Spinal cord (tissue), 9 donors: ENCODE measurements at regions not wholly inside any gene's neighbourhood (a gene's known extent, or its start where the extent isn't known, plus 50 kb on each side); places are given as distances from the start of the nearest gene placed in this dataset.
"Not testable (repeated sequence)": the region's sequence is repeated elsewhere in the genome, so short reads cannot be mapped to it uniquely, and the experiment has no call there.

Experiments used
- DNase-seq, 6 donors: peaks; one replicate each; pipeline versions ENCODE4 v3.0.0 to v3.0.0-alpha.2; 2013 to 2015; ENCODE audit warnings: low spot score in 6 of 6, low read depth in 4 of 6
- H3K27ac ChIP-seq: one replicate; pipeline ENCODE4 v1.5.1; 2013; ENCODE audit warnings: low read depth, low read length, control low read depth
- H3K27me3 ChIP-seq: one replicate; pipeline ENCODE4 v1.6.1; 2013; ENCODE audit warnings: low read length; ENCODE audit not compliant: control insufficient read depth, insufficient read depth
- H3K36me3 ChIP-seq: one replicate; pipeline ENCODE4 v1.6.1; 2013; ENCODE audit warnings: low read length; ENCODE audit not compliant: control insufficient read depth, insufficient read depth
- H3K4me1 ChIP-seq: one replicate; pipeline ENCODE4 v1.6.1; 2013; ENCODE audit warnings: low read length; ENCODE audit not compliant: control insufficient read depth, insufficient read depth
- H3K4me3 ChIP-seq: one replicate; pipeline ENCODE4 v1.5.1; 2013; ENCODE audit warnings: low read depth, low read length, control low read depth
- H3K9me3 ChIP-seq: one replicate; pipeline ENCODE4 v1.6.1; 2013; ENCODE audit warnings: low read length; ENCODE audit not compliant: control insufficient read depth, insufficient read depth
- WGBS: methylation state at CpG from one replicate; pipeline ENCODE4 v1.1.5; 2013; ENCODE audit warnings: missing lambda C conversion rate; ENCODE audit not compliant: insufficient coverage; 5-methylcytosine and 5-hydroxymethylcytosine counted together
- donor health status: healthy.

DNA sequence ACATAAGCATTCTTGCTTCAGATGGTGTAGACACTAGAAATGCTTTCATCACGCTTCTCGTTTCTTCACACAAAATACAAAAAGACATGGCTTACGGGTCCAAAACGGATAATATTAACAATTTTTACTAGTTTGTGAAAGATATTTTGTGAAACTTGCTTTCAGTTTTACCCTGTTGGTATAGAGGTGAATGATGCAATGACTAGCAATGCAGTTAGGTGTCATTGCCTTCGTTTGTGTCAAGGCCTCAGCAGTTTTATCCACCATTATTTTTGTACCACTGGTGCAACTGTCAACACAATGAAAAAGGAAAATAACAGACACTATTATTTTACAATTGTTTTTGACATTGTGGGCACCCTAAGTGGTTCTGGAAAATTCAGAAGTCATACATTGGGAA lies 323.0 kb downstream of the FLRT2 start:
- no peak overlapping the region for H3K4me3 ChIP-seq
- H3K4me1 ChIP-seq, result no peaks in the 10 kb centered on the region
- no peak overlapping the region for H3K27ac ChIP-seq
- H3K27me3 ChIP-seq, result no peaks in the 10 kb centered on the region
- no peak for DNase-seq
- no CpG with 5 or more reads among the region's 5 CpGs for WGBS
- no peaks in the 10 kb centered on the region for H3K9me3 ChIP-seq
- H3K36me3 ChIP-seq, result no peaks in the 10 kb centered on the region

GRCh38 chr14:85852123-85852522 lies 322.2 kb downstream of the FLRT2 start:
- not testable (repeated sequence) for DNase-seq, H3K36me3 ChIP-seq, H3K4me3 ChIP-seq, H3K27me3 ChIP-seq, H3K9me3 ChIP-seq, H3K4me1 ChIP-seq, H3K27ac ChIP-seq
- WGBS, result no CpG with 5 or more reads among the region's 4 CpGs

DNA sequence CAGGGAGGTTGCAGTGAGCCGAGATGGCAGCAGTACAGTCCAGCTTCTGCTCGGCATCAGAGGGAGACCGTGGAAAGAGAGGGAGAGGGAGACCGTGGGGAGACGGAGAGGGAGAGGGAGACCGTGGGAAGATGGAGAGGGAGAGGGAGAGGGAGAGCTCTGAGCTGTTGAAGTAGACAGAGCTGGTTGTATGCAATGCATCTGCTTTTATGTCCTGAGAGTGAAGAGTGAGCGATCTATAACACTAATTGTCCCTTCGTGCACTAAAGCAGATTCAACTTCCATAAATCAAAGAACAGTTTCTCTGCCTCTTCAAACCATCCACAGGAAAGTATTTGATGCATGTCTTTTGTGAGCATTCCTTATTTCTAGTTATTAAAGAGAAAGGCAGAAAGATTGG lies 300.6 kb downstream of the FLRT2 start:
- not testable (repeated sequence) for H3K36me3 ChIP-seq, H3K4me3 ChIP-seq, H3K4me1 ChIP-seq, DNase-seq, H3K9me3 ChIP-seq, H3K27ac ChIP-seq, H3K27me3 ChIP-seq
- WGBS, result 86% methylated on average over 6 of the region's 8 CpGs

- H3K27ac ChIP-seq, H3K4me3 ChIP-seq, H3K9me3 ChIP-seq, H3K4me1 ChIP-seq, DNase-seq, H3K36me3 ChIP-seq, H3K27me3 ChIP-seq: not testable (repeated sequence)
- WGBS, result 88% methylated on average over 4 of the region's 25 CpGs
Observed at GRCh38 chr14:85829601-85830000, 299.7 kb downstream of the FLRT2 start.

GRCh38 chr14:85824526-85824925 lies 294.6 kb downstream of the FLRT2 start:
- WGBS, result no CpG with 5 or more reads among the region's 1 CpG
- no peak overlapping the region for H3K27ac ChIP-seq
- H3K27me3 ChIP-seq, result no peaks in the 10 kb centered on the region
- no peaks in the 10 kb centered on the region for H3K36me3 ChIP-seq
- H3K4me3 ChIP-seq, result no peak overlapping the region
- no peaks in the 10 kb centered on the region for H3K4me1 ChIP-seq
- no peak for DNase-seq
- no peaks in the 10 kb centered on the region for H3K9me3 ChIP-seq

GRCh38 chr14:85822236-85822635 lies 292.3 kb downstream of the FLRT2 start:
- H3K27me3 ChIP-seq, result no peaks in the 10 kb centered on the region
- no peak for DNase-seq
- H3K36me3 ChIP-seq, result no peaks in the 10 kb centered on the region
- no peak overlapping the region for H3K4me3 ChIP-seq
- 80% methylated on average over 1 of the region's 3 CpGs for whole genome bisulfite sequencing
- no peaks in the 10 kb centered on the region for H3K9me3 ChIP-seq
- H3K4me1 ChIP-seq, result no peaks in the 10 kb centered on the region
- no peak overlapping the region for H3K27ac ChIP-seq

GRCh38 chr14:85817430-85817829 lies 287.5 kb downstream of the FLRT2 start:
- Histone ChIP-seq H3K9me3 (no peaks in the 10 kb centered on the region), H3K27me3 (no peaks in the 10 kb centered on the region), H3K4me3 (no peak overlapping the region), H3K36me3 (no peaks in the 10 kb centered on the region), H3K4me1 (no peaks in the 10 kb centered on the region), H3K27ac (no peak overlapping the region)
- 100% methylated on average over 1 of the region's 1 CpG for WGBS
- no peak for DNase-seq

- no peak for DNase-seq
- Histone ChIP-seq H3K9me3 (no peaks in the 10 kb centered on the region), H3K27me3 (no peaks in the 10 kb centered on the region), H3K36me3 (no peaks in the 10 kb centered on the region), H3K4me3 (no peak overlapping the region), H3K4me1 (no peaks in the 10 kb centered on the region), H3K27ac (no peak overlapping the region)
- no CpG with 5 or more reads among the region's 2 CpGs for WGBS
Observed at GRCh38 chr14:85813040-85813439, 283.1 kb downstream of the FLRT2 start.

GRCh38 chr14:85811340-85811739 lies 281.4 kb downstream of the FLRT2 start:
- Histone ChIP-seq H3K4me3 (no peak overlapping the region), H3K4me1 (no peaks in the 10 kb centered on the region), H3K9me3 (no peaks in the 10 kb centered on the region), H3K27me3 (no peaks in the 10 kb centered on the region), H3K36me3 (no peaks in the 10 kb centered on the region), H3K27ac (no peak overlapping the region)
- WGBS, result 44% methylated on average over 1 of the region's 1 CpG
- DNase-seq, result no peak

DNA sequence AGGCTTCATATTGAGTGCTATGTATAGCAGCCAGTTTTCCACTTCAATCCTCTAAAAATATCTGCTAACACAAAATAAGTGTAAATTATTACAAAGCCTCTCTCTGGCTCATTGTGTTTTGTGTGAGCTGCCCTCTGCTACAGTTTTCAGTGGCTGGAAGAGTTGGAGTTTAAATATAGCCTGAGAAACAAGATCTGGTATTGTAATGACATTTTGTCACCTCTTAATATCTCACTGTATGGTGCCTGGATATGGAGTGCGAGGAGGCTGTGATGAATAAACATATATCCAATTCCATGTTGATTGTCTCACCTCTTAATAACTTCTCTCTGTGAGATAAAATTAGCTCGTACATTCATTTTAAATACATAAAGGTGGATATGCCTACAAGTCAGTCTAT lies 269.7 kb downstream of the FLRT2 start:
- Histone ChIP-seq H3K27ac (no peak overlapping the region), H3K4me3 (no peak overlapping the region), H3K9me3 (no peaks in the 10 kb centered on the region), H3K27me3 (no peaks in the 10 kb centered on the region), H3K4me1 (no peaks in the 10 kb centered on the region), H3K36me3 (no peaks in the 10 kb centered on the region)
- DNase-seq, result no peak
- no CpG with 5 or more reads among the region's 2 CpGs for WGBS
